ENCODE measurements at regions not wholly inside any gene's neighbourhood (a gene's known extent, or its start where the extent isn't known, plus 50 kb on each side); places are given as distances from the start of the nearest gene placed in this dataset.

DNA sequence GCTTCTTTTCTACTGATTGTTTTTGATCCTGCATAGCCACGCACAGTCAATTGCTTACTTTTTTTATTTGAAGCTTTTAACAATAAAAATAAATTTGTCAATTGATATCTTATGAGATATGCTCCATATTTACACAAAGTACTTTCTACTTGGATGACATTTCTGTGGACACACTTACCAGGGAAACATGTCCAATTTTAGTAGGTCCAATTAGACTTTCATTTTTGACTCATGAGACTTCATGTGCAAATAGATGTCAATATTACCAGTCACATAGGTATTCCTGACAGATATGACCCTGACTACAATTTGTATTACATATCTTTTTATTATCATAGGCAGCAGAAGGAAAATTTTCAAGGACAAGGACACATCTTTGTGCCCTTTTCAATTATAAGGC is 219.9 kb upstream of the ANKRD50 start:
- no peaks in the 10 kb centered on the region for H4K20me1 ChIP-seq (replicated peaks; ENCODE audit: control insufficient read depth, extremely low read depth, insufficient read depth, low read length)
- intact Hi-C loops (cut with micrococcal nuclease) = no loop called here
- no peaks in the 10 kb centered on the region for H3K9me1 ChIP-seq (replicated peaks; ENCODE audit: control insufficient read depth, extremely low read depth, insufficient read depth, low read length)
- dilution Hi-C loops (cut with MboI; ENCODE audit: extremely low pct_ligation_motif_present, low sequenced_read_pairs) = no loop called here
- H3K4me1 ChIP-seq (ENCODE audit: control insufficient read depth, extremely low read depth, insufficient read depth, low read length) = peaks cover 3% of the 10 kb centered on the region
- DNase-seq (ENCODE audit: low read depth, low spot score) (no peak), FAIRE-seq (no peak)
- no peaks in the 10 kb centered on the region for H3K79me2 ChIP-seq (ENCODE audit: control insufficient read depth, insufficient read depth, low read length)
- no peaks in the 10 kb centered on the region for H3K9me3 ChIP-seq (replicated peaks; ENCODE audit: control insufficient read depth, insufficient read depth, low read length)
- ChIA-PET POLR2A (no interaction called here), CTCF (interaction anchor here (0.8 kb wide), 1 partner anchor 31 kb away, joined by 3 read pairs; no protein-coding TSS in a partner anchor)
- no peak overlapping the region for H3K4me3 ChIP-seq (replicated peaks in 1 of 3; ENCODE audit: insufficient read depth in 1 of 3, low read depth in 1 of 3, low read length in 3 of 3)
- BruUV-seq (replicated peaks) = no TSS peak
- TF ChIP-seq, protein P1, sequence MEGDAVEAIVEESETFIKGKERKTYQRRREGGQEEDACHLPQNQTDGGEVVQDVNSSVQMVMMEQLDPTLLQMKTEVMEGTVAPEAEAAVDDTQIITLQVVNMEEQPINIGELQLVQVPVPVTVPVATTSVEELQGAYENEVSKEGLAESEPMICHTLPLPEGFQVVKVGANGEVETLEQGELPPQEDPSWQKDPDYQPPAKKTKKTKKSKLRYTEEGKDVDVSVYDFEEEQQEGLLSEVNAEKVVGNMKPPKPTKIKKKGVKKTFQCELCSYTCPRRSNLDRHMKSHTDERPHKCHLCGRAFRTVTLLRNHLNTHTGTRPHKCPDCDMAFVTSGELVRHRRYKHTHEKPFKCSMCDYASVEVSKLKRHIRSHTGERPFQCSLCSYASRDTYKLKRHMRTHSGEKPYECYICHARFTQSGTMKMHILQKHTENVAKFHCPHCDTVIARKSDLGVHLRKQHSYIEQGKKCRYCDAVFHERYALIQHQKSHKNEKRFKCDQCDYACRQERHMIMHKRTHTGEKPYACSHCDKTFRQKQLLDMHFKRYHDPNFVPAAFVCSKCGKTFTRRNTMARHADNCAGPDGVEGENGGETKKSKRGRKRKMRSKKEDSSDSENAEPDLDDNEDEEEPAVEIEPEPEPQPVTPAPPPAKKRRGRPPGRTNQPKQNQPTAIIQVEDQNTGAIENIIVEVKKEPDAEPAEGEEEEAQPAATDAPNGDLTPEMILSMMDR (IDR thresholded peaks at IDR 0.05; ENCODE audit: extremely low read depth in 1 of 2, insufficient read depth in 1 of 2, low read depth in 1 of 2, low read length in 2 of 2) = no peak
- no peak for TF ChIP-seq GATA2 (IDR thresholded peaks at IDR 0.05; ENCODE audit: insufficient read depth, insufficient read length, low read depth, low read length)
- TF ChIP-seq JUN (IDR thresholded peaks at IDR 0.05; ENCODE audit: borderline replicate concordance, insufficient read depth, insufficient read length, low read depth) = no peak
- TF ChIP-seq MYC (IDR thresholded peaks at IDR 0.05; ENCODE audit: low read depth, low read length) = no peak
- no peak for TF ChIP-seq POLR2AphosphoS5 (IDR thresholded peaks at IDR 0.05; ENCODE audit: insufficient read depth, low read depth, low read length)
- no peak for TF ChIP-seq FOS (IDR thresholded peaks at IDR 0.05; ENCODE audit: borderline replicate concordance, insufficient read depth, low read length)
- no peak for TF ChIP-seq EZH2 (IDR thresholded peaks at IDR 0.05; ENCODE audit: borderline replicate concordance, low read depth, low read length, severe bottlenecking)
- no peak for TF ChIP-seq POLR2A (IDR thresholded peaks at IDR 0.05; ENCODE audit: low read depth, low read length)
- no peak for TF ChIP-seq MAX (IDR thresholded peaks at IDR 0.05; ENCODE audit: insufficient read depth, insufficient read length)
- no peaks in the 10 kb centered on the region for H3K36me3 ChIP-seq (ENCODE audit: control insufficient read depth in 2 of 2, extremely low read depth in 1 of 2, insufficient read depth in 2 of 2, low read length in 2 of 2)
- no peak overlapping the region for H3K4me2 ChIP-seq (ENCODE audit: insufficient read depth, low read length)
- no peak overlapping the region for H3K9ac ChIP-seq (replicated peaks; ENCODE audit: extremely low read depth, insufficient read depth, low read length)
- H3K27ac ChIP-seq (ENCODE audit: insufficient read depth, low read depth, low read length) = no peak overlapping the region
- no peaks in the 10 kb centered on the region for H3K27me3 ChIP-seq (ENCODE audit: control insufficient read depth in 2 of 2, insufficient read depth in 2 of 2, low read length in 2 of 2)
- H2AFZ ChIP-seq (ENCODE audit: low read depth, low read length) = no peak overlapping the region
